CD14-positive monocyte (primary cell): ENCODE measurements at regions not wholly inside any gene's neighbourhood (a gene's known extent, or its start where the extent isn't known, plus 50 kb on each side); places are given as distances from the start of the nearest gene placed in this dataset.

Source experiments
- DNase-seq, 3 donors: peaks; one replicate each; pipeline ENCODE4 v3.0.0-alpha.2; 2011 to 2022
- H2AFZ ChIP-seq: 2 replicates; pipeline ENCODE4 v1.6.0; 2012; ENCODE audit warnings: mild to moderate bottlenecking, low read depth, low read length, inconsistent platforms; ENCODE audit not compliant: insufficient read depth, poor library complexity, severe bottlenecking
- H3K27ac ChIP-seq, 2 donors: 1 replicate in 1 of 2; 2 replicates in 1 of 2; pipeline ENCODE4 v1.5.1; 2012 to 2013; ENCODE audit warnings: low read length in 2 of 2, control low read depth in 1 of 2, inconsistent platforms in 1 of 2, low read depth in 1 of 2, mild to moderate bottlenecking in 1 of 2
- H3K27me3 ChIP-seq, 2 donors: one replicate each; pipeline versions ENCODE4 v1.6.0 to v1.6.1; 2011 to 2013; ENCODE audit warnings: low read length in 2 of 2; ENCODE audit not compliant: control insufficient read depth in 2 of 2, insufficient read depth in 2 of 2
- H3K36me3 ChIP-seq, 2 donors: replicated peaks in 1 of 2; 1 replicate in 1 of 2; 2 replicates in 1 of 2; pipeline versions ENCODE4 v1.5.1 to v1.6.1; 2012 to 2013; ENCODE audit warnings: low read length in 2 of 2, control low read depth in 1 of 2, inconsistent platforms in 1 of 2, mild to moderate bottlenecking in 1 of 2; ENCODE audit not compliant: insufficient read depth in 2 of 2, control insufficient read depth in 1 of 2
- H3K4me1 ChIP-seq, 2 donors: 1 replicate in 1 of 2; 2 replicates in 1 of 2; pipeline versions ENCODE4 v1.5.1 to v1.6.1; 2012 to 2013; ENCODE audit warnings: low read length in 2 of 2, control low read depth in 1 of 2, inconsistent platforms in 1 of 2, mild to moderate bottlenecking in 1 of 2, moderate library complexity in 1 of 2; ENCODE audit not compliant: insufficient read depth in 2 of 2, control insufficient read depth in 1 of 2
- H3K4me2 ChIP-seq: replicated peaks from 2 replicates; pipeline ENCODE3; 2012; ENCODE audit warnings: low read length, moderate library complexity, mild to moderate bottlenecking; ENCODE audit not compliant: poor library complexity, severe bottlenecking; ENCODE audit errors: extremely low read depth
- H3K4me3 ChIP-seq, 3 experiments: fragments of 200-600 bp in 1 of 3; sonication (generic) in 1 of 3; replicated peaks in 1 of 3; 1 replicate in 2 of 3; 2 replicates in 1 of 3; pipeline ENCODE4 v1.5.1; 2011 to 2013; ENCODE audit warnings: low read length in 3 of 3, mild to moderate bottlenecking in 3 of 3, control low read depth in 2 of 3, low read depth in 2 of 3, inconsistent platforms in 1 of 3, moderate library complexity in 1 of 3
- H3K79me2 ChIP-seq: 2 replicates; pipeline ENCODE4 v1.6.0; 2012; ENCODE audit warnings: mild to moderate bottlenecking, control low read depth, inconsistent platforms, low read length, moderate library complexity; ENCODE audit not compliant: insufficient read depth
- H3K9ac ChIP-seq: 2 replicates; pipeline ENCODE4 v1.6.0; 2017; ENCODE audit warnings: low read length, mild to moderate bottlenecking; ENCODE audit not compliant: insufficient read depth, poor library complexity, severe bottlenecking
- H3K9me3 ChIP-seq, 2 donors: replicated peaks in 1 of 2; 1 replicate in 1 of 2; 2 replicates in 1 of 2; pipeline versions ENCODE4 v1.5.1 to v1.6.1; 2012 to 2013; ENCODE audit warnings: low read length in 2 of 2, control low read depth in 1 of 2; ENCODE audit not compliant: control insufficient read depth in 1 of 2, insufficient read depth in 1 of 2
- H4K20me1 ChIP-seq: 2 replicates; pipeline ENCODE4 v1.6.0; 2012; ENCODE audit warnings: mild to moderate bottlenecking, low read length, control low read depth, moderate library complexity; ENCODE audit not compliant: insufficient read depth
- H3K27ac Mint-ChIP-seq, 7 donors: one replicate each; pipeline ENCODE4 v1.8.0; 2020; ENCODE audit warnings: mild to moderate bottlenecking in 7 of 7, mixed read lengths in 7 of 7, moderate library complexity in 6 of 7, inconsistent platforms in 2 of 7
- H3K27me3 Mint-ChIP-seq, 3 donors: one replicate each; pipeline ENCODE4 v1.8.0; 2021 to 2022; ENCODE audit warnings: low read depth in 3 of 3, mild to moderate bottlenecking in 3 of 3, mixed read lengths in 3 of 3, moderate library complexity in 3 of 3, inconsistent platforms in 1 of 3
- H3K36me3 Mint-ChIP-seq, 2 donors: one replicate each; pipeline ENCODE4 v1.8.0; 2020; ENCODE audit warnings: mixed read lengths in 2 of 2, inconsistent platforms in 1 of 2, mild to moderate bottlenecking in 1 of 2
- H3K4me1 Mint-ChIP-seq: one replicate; pipeline ENCODE4 v1.8.0; 2020; ENCODE audit warnings: mild to moderate bottlenecking, mixed read lengths
- H3K4me3 Mint-ChIP-seq, 2 donors: one replicate each; pipeline ENCODE4 v1.8.0; 2020; ENCODE audit warnings: mild to moderate bottlenecking in 2 of 2, mixed read lengths in 2 of 2, moderate library complexity in 1 of 2
- H3K9me3 Mint-ChIP-seq, 7 donors: one replicate each; pipeline ENCODE4 v1.8.0; 2020 to 2022; ENCODE audit warnings: mixed read lengths in 7 of 7, mild to moderate bottlenecking in 6 of 7, moderate library complexity in 6 of 7, inconsistent platforms in 2 of 7
- CTCF ChIP-seq: fragments of 200-600 bp; IDR thresholded peaks from one replicate; pipeline ENCODE4 v1.8.0; 2022; ENCODE audit warnings: antibody characterized with exemption, mild to moderate bottlenecking
- WGBS: methylation state at CpG from one replicate; pipeline ENCODE4 v1.1.5; 2013; ENCODE audit warnings: missing lambda C conversion rate; ENCODE audit not compliant: insufficient coverage; 5-methylcytosine and 5-hydroxymethylcytosine counted together
- intact Hi-C, 2 donors: fragments of 100-400 bp; cut with micrococcal nuclease; formaldehyde crosslinking; loops; one replicate each; pipeline versions ENCODE4 v1.15.0 to v1.15.1; 2023

- Mint-ChIP-seq H3K4me3 (no peak overlapping the region), H3K9me3 (peaks cover 0 to 5% (median 0%) of the 10 kb centered on the region in 7 donors)
Measured at GRCh38 chrX:138930583-138930945, 219.0 kb upstream of the FGF13 start.

GRCh38 chrX:138929926-138930582, 218.5 kb upstream of the FGF13 start:
- H3K4me3 Mint-ChIP-seq = no peak overlapping the region
- H3K79me2 ChIP-seq = no peaks in the 10 kb centered on the region
- peaks cover 0 to 2% (median 0%) of the 10 kb centered on the region in 3 donors for H3K27me3 Mint-ChIP-seq
- H3K9ac ChIP-seq = no peak overlapping the region
- H3K36me3 Mint-ChIP-seq = no peaks in the 10 kb centered on the region
- no peak overlapping the region for H2AFZ ChIP-seq
- intact Hi-C loops = loop anchor here in 1 of 2 donors (5.0 kb wide), 1 partner anchor 147 kb away; no protein-coding TSS in a partner anchor
- H3K27ac ChIP-seq = no peak overlapping the region
- H4K20me1 ChIP-seq = no peaks in the 10 kb centered on the region
- no peak overlapping the region for H3K27ac Mint-ChIP-seq
- DNase-seq = no peak
- peaks cover 24% of the 10 kb centered on the region for H3K4me1 Mint-ChIP-seq
- no peak overlapping the region for H3K4me2 ChIP-seq
- peaks cover 14 to 16% of the 10 kb centered on the region in 2 donors for H3K4me1 ChIP-seq
- H3K9me3 Mint-ChIP-seq = peaks cover 0 to 5% (median 0%) of the 10 kb centered on the region in 7 donors
- H3K27me3 ChIP-seq = no peaks in the 10 kb centered on the region
- H3K36me3 ChIP-seq = no peaks in the 10 kb centered on the region
- WGBS = no CpG with 5 or more reads among the region's 4 CpGs
- H3K4me3 ChIP-seq = no peak overlapping the region
- no peaks in the 10 kb centered on the region for H3K9me3 ChIP-seq
- no peak for TF ChIP-seq CTCF

More at GRCh38 chrX:138930583-138930945, 219.0 kb upstream of the FGF13 start:
- no peaks in the 10 kb centered on the region for H4K20me1 ChIP-seq
- Mint-ChIP-seq H3K4me1 (peaks cover 19% of the 10 kb centered on the region), H3K27me3 (peaks cover 0 to under 1% (median 0%) of the 10 kb centered on the region in 3 donors), H3K27ac (no peak overlapping the region), H3K36me3 (no peaks in the 10 kb centered on the region)
- H3K4me2 ChIP-seq = no peak overlapping the region
- no peaks in the 10 kb centered on the region for H3K27me3 ChIP-seq
- H3K27ac ChIP-seq = no peak overlapping the region
- H3K36me3 ChIP-seq = no peaks in the 10 kb centered on the region
- no CpG with 5 or more reads among the region's 4 CpGs for WGBS
- no peaks in the 10 kb centered on the region for H3K9me3 ChIP-seq
- H3K79me2 ChIP-seq = no peaks in the 10 kb centered on the region
- H3K9ac ChIP-seq = no peak overlapping the region
- H3K4me3 ChIP-seq = no peak overlapping the region
- no peak overlapping the region for H2AFZ ChIP-seq
- DNase-seq = no peak
- TF ChIP-seq CTCF = no peak
- H3K4me1 ChIP-seq = peaks cover 10 to 11% of the 10 kb centered on the region in 2 donors
- intact Hi-C loops = no loop called here
